ACC112 (cell line): ENCODE measurements at regions not wholly inside any gene's neighbourhood (a gene's known extent, or its start where the extent isn't known, plus 50 kb on each side); places are given as distances from the start of the nearest gene placed in this dataset.

Experiments
- H2AFZ ChIP-seq: fragments of 200-600 bp; sonication (generic); one replicate; pipeline ENCODE4 v1.6.0; 2017; ENCODE audit warnings: antibody characterized with exemption, low read length; ENCODE audit not compliant: unreplicated experiment
- H3K27ac ChIP-seq: fragments of 200-600 bp; sonication (generic); 2 replicates; pipeline ENCODE4 v1.5.1; 2014; ENCODE audit warnings: low read depth, mild to moderate bottlenecking, antibody characterized with exemption, low read length, moderate library complexity
- H3K27me3 ChIP-seq: fragments of 200-600 bp; sonication (generic); 2 replicates; pipeline ENCODE4 v1.6.1; 2014; ENCODE audit warnings: mild to moderate bottlenecking, antibody characterized with exemption, low read length, moderate library complexity, mixed read lengths; ENCODE audit not compliant: insufficient read depth
- H3K36me3 ChIP-seq: fragments of 200-600 bp; sonication (generic); 2 replicates; pipeline ENCODE4 v1.6.1; 2016; ENCODE audit warnings: mild to moderate bottlenecking, antibody characterized with exemption, low read length, moderate library complexity, mixed read lengths; ENCODE audit not compliant: insufficient read depth
- H3K4me1 ChIP-seq: fragments of 200-600 bp; sonication (generic); one replicate; pipeline ENCODE4 v1.6.1; 2016; ENCODE audit warnings: low read length, mixed read lengths; ENCODE audit not compliant: insufficient read depth, unreplicated experiment, control insufficient read depth
- H3K4me3 ChIP-seq: fragments of 200-600 bp; sonication (generic); 2 replicates; pipeline ENCODE4 v1.5.1; 2014; ENCODE audit warnings: mild to moderate bottlenecking, low read depth, low read length
- H3K79me2 ChIP-seq: fragments of 200-600 bp; sonication (generic); one replicate; pipeline ENCODE4 v1.6.0; 2016; ENCODE audit warnings: low read length; ENCODE audit not compliant: control insufficient read depth, unreplicated experiment, insufficient read depth

DNA sequence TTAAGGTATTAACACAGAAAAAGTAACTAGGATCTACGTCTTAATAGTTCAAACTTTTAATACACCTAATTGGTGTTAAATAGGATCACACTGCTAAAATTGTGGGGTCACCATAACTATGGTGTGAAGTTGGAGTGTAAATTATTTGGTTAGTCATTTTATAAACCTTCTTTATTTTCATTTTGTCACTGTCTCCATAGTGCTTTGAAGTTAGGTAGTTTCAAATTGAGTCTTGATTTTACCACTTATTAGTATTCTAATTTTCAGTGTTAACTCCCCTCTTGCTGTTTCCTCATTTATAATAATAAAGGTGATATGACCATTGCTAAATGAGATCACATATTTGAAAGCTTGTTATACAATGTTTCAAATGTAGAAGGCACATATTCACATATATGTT lies 738.1 kb upstream of the CHRM3 start:
- H3K4me1 ChIP-seq, result peaks cover 26% of the 10 kb centered on the region
- peak overlapping the region; percentile 22 for H2AFZ ChIP-seq
- H3K79me2 ChIP-seq, result no peaks in the 10 kb centered on the region
- H3K27ac ChIP-seq, result peak overlapping the region; percentile 87
- no peaks in the 10 kb centered on the region for H3K27me3 ChIP-seq
- no peak overlapping the region; the same call in 1 of the 2 replicates for H3K4me3 ChIP-seq
- H3K36me3 ChIP-seq, result peaks cover 14% of the 10 kb centered on the region

DNA sequence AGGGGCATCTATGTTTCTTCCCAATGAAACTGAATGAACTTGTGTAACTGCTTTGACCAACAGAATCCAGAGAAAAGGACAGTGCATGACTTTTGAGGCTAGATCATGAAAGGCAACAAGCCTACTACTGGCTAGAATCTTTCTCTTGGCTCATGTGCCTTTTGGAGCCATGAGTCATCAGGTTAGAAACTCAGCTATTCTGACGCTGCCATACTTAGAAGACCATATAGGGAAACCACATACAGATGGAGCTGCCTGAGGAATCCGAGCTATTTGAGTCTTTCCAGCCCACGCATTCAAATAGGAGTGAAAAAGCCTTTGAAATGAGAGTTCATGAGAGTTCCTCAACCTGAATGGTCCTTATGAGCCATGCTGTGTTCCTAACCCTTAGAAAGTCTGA lies 738.5 kb upstream of the CHRM3 start:
- Histone ChIP-seq H3K4me3 (no peak overlapping the region; the same call in 1 of the 2 replicates), H3K36me3 (peaks cover 14% of the 10 kb centered on the region), H3K79me2 (no peaks in the 10 kb centered on the region), H3K27me3 (no peaks in the 10 kb centered on the region), H3K27ac (peak overlapping the region; percentile 87), H3K4me1 (peaks cover 22% of the 10 kb centered on the region), H2AFZ (peak overlapping the region; percentile 22)

DNA sequence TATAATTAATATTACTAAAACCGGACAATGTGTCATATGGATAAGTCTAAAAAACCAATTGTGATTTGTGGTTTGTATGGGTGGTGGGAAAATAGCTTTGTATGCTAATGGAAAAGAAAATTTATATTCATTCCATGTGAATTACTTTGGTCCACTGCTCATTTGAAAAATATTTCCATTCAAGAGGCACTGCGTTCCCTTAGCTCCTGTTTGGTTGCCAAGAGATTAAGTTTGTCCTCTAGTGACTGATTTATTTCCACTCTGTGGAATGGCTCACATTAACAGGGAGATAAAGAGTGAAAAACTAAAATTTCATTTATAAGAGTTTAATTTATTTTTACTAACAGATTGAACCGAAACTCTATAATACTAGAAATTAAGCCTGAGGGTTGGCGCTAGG lies 744.1 kb upstream of the CHRM3 start:
- Histone ChIP-seq H2AFZ (no peak overlapping the region), H3K4me1 (peaks cover 2% of the 10 kb centered on the region), H3K4me3 (no peak overlapping the region), H3K27me3 (no peaks in the 10 kb centered on the region), H3K79me2 (no peaks in the 10 kb centered on the region), H3K27ac (no peak overlapping the region), H3K36me3 (no peaks in the 10 kb centered on the region)

DNA sequence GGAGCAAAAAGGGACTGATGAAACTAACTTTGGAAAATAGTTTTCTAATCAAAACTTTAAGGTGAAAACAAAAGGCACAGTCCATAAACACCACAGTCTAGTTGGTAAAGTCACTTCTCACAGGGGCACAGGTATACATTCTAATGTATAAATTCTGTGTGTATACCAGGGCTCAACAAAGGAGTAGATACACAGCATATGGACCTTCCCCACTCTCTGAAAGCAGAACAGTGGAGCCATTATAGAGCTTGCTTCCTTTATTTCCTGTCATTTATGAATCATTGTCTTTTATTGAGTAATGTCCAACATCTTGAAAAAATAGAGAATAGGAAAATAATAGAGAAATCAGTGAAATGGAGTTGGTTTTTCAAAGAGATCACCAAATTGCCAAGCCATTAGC lies 746.5 kb upstream of the CHRM3 start:
- no peaks in the 10 kb centered on the region for H3K36me3 ChIP-seq
- H3K27ac ChIP-seq, result no peak overlapping the region
- H2AFZ ChIP-seq, result peak overlapping the region; percentile 14
- H3K27me3 ChIP-seq, result no peaks in the 10 kb centered on the region
- H3K79me2 ChIP-seq, result no peaks in the 10 kb centered on the region
- H3K4me1 ChIP-seq, result no peaks in the 10 kb centered on the region
- no peak overlapping the region for H3K4me3 ChIP-seq

GRCh38 chr1:238628110-238628509 lies 737.4 kb upstream of the ZP4 start:
- Histone ChIP-seq H3K4me1 (peaks cover 6% of the 10 kb centered on the region), H3K4me3 (no peak overlapping the region), H3K27ac (no peak overlapping the region), H3K36me3 (no peaks in the 10 kb centered on the region), H3K79me2 (no peaks in the 10 kb centered on the region), H2AFZ (no peak overlapping the region), H3K27me3 (no peaks in the 10 kb centered on the region)

DNA sequence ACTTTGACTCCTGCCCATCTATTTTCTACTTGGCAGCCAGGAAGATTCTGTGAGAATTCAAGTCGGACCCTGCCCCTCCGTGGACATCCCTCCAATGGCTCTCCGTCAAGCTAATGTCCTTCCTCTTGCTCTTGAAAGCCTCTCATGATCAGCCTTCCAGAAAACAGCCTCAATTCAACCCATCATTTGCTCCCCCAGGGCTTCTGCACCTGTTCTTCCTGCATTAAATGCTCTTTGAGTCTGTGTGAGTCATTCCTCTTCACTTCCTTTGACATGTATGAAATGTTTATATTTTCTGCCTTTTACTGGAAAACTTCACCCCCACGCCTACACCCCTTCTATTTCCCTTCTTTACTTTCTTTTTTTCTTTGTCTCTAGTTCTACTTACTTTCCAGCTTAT lies 734.1 kb upstream of the ZP4 start:
- H3K27ac ChIP-seq, result no peak overlapping the region

DNA sequence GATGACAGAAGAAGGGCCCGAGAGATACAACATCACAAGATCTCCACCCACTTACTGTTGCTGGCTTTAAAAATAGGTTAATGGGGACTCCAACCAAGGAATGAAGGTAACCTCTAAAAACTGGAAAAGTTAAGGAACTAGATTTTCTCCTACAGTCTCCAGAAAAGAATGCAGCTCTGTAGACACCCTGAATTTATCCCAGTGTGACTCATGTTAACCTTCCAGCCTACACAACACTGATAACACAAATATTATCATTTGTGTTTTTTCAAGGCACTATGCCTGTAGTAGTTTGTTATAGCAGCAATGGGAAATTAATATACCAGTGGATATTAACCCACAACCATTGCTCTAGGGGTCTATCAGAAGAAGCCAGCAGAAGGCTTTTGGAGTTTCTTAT lies 730.7 kb upstream of the ZP4 start:
- Histone ChIP-seq H3K79me2 (no peaks in the 10 kb centered on the region), H3K27ac (no peak overlapping the region), H3K27me3 (no peaks in the 10 kb centered on the region), H2AFZ (no peak overlapping the region), H3K4me3 (no peak overlapping the region), H3K36me3 (no peaks in the 10 kb centered on the region), H3K4me1 (no peaks in the 10 kb centered on the region)

More for the DNA sequence above, 734.1 kb upstream of the ZP4 start:
- no peaks in the 10 kb centered on the region for H3K27me3 ChIP-seq
- H3K79me2 ChIP-seq, result no peaks in the 10 kb centered on the region
- no peaks in the 10 kb centered on the region for H3K36me3 ChIP-seq
- no peak overlapping the region for H2AFZ ChIP-seq
- no peak overlapping the region for H3K4me3 ChIP-seq
- H3K4me1 ChIP-seq, result peaks cover 6% of the 10 kb centered on the region

DNA sequence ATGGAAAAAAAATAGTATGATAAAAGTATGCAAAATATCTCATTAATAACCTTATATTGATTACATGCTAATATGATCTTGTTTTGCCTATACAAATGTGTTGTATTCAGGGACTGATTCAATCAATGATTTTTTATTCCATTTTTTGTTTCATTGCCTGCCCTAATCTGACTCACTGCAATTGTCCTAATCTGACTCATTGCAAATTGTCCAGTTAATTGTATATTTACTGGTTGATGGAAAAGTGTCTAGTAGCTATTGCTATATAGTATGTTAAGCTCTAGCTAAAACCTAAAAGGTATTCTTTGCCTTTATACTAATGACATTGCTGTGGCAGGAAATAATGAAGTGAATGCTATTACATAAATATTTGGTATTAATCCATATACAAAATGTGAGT lies 728.9 kb upstream of the ZP4 start:
- H3K36me3 ChIP-seq, result no peaks in the 10 kb centered on the region
- no peak overlapping the region for H3K27ac ChIP-seq
- no peaks in the 10 kb centered on the region for H3K79me2 ChIP-seq
- no peak overlapping the region for H3K4me3 ChIP-seq
- H3K4me1 ChIP-seq, result no peaks in the 10 kb centered on the region
- H3K27me3 ChIP-seq, result no peaks in the 10 kb centered on the region
- H2AFZ ChIP-seq, result no peak overlapping the region

DNA sequence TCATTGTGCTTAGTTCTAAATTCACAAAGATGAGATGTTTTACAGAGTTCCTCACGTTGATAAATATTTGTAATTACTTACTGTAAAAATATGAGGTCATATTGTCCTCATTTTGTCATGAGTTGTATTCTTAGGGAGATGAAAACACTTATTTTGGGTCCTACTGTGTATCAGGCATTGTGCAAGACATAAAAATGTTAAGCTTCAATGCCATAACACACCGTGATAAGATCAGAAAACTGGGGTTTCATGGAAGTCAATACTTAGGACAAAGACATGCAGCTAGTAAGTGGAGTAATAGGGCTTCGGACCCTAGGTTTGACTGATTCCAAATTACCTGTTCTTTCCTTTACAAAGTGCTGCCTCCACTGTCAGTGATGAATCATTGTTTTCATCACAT lies 720.7 kb upstream of the ZP4 start:
- no peak overlapping the region for H3K27ac ChIP-seq
- H3K4me1 ChIP-seq, result no peaks in the 10 kb centered on the region
- H3K4me3 ChIP-seq, result no peak overlapping the region
- H3K79me2 ChIP-seq, result no peaks in the 10 kb centered on the region
- H3K36me3 ChIP-seq, result no peaks in the 10 kb centered on the region
- no peaks in the 10 kb centered on the region for H3K27me3 ChIP-seq
- H2AFZ ChIP-seq, result no peak overlapping the region

- Histone ChIP-seq H3K79me2 (no peaks in the 10 kb centered on the region), H3K27ac (no peak overlapping the region), H3K4me1 (no peaks in the 10 kb centered on the region), H3K4me3 (no peak overlapping the region), H3K27me3 (no peaks in the 10 kb centered on the region), H3K36me3 (no peaks in the 10 kb centered on the region), H2AFZ (no peak overlapping the region)
Observed at GRCh38 chr1:238608144-238608543, 717.4 kb upstream of the ZP4 start.

GRCh38 chr1:238606896-238607295 lies 716.2 kb upstream of the ZP4 start:
- Histone ChIP-seq H3K27me3 (no peaks in the 10 kb centered on the region), H3K27ac (no peak overlapping the region), H3K4me3 (no peak overlapping the region), H2AFZ (no peak overlapping the region), H3K4me1 (no peaks in the 10 kb centered on the region), H3K36me3 (no peaks in the 10 kb centered on the region), H3K79me2 (no peaks in the 10 kb centered on the region)
